OCI-LY3 (cell line): ENCODE measurements at regions not wholly inside any gene's neighbourhood (a gene's known extent, or its start where the extent isn't known, plus 50 kb on each side); places are given as distances from the start of the nearest gene placed in this dataset.

Experiments
- H2AFZ ChIP-seq: fragments of 200-600, 300-600 bp; shearing (Covaris generic); 2 replicates; pipeline ENCODE4 v1.6.0; 2014; ENCODE audit warnings: antibody characterized with exemption, low read depth, low read length
- H3K27ac ChIP-seq: fragments of 200-600, 300-600 bp; sonication (generic); 2 replicates; pipeline ENCODE4 v1.5.1; 2014; ENCODE audit warnings: mild to moderate bottlenecking, low read length, moderate library complexity, mixed read lengths
- H3K27me3 ChIP-seq: fragments of 200-600, 300-600 bp; sonication (generic); 2 replicates; pipeline ENCODE4 v1.6.1; 2014; ENCODE audit warnings: low read depth, low read length, mixed read lengths
- H3K36me3 ChIP-seq: fragments of 200-600, 300-600 bp; sonication (generic); replicated peaks from 2 replicates; pipeline ENCODE3; 2014; ENCODE audit warnings: low read depth, low read length, mixed read lengths
- H3K4me1 ChIP-seq: fragments of 300-600, 200-600 bp; sonication (generic); 2 replicates; pipeline ENCODE4 v1.6.1; 2014; ENCODE audit warnings: low read length, mixed read lengths
- H3K4me2 ChIP-seq: fragments of 200-600, 300-600 bp; sonication (generic); 2 replicates; pipeline ENCODE4 v1.6.1; 2014; ENCODE audit warnings: low read length, mixed read lengths
- H3K4me3 ChIP-seq: fragments of 300-600, 200-600 bp; sonication (generic); 2 replicates; pipeline ENCODE4 v1.5.1; 2014; ENCODE audit warnings: antibody characterized with exemption, mild to moderate bottlenecking, low read length, moderate library complexity
- H3K79me2 ChIP-seq: fragments of 300-600, 200-600 bp; shearing (Covaris generic); 2 replicates; pipeline ENCODE4 v1.6.1; 2014; ENCODE audit warnings: mild to moderate bottlenecking, low read length, mixed read lengths
- H3K9ac ChIP-seq: fragments of 300-600, 200-600 bp; shearing (Covaris generic); 2 replicates; pipeline ENCODE4 v1.6.0; 2014; ENCODE audit warnings: mild to moderate bottlenecking, low read length, moderate library complexity
- H3K9me3 ChIP-seq: fragments of 200-600, 300-600 bp; shearing (Covaris generic); 2 replicates; pipeline ENCODE4 v1.6.1; 2014; ENCODE audit warnings: low read length, mixed read lengths; ENCODE audit not compliant: insufficient read depth
- H4K20me1 ChIP-seq: fragments of 200-600, 300-600 bp; sonication (generic); 2 replicates; pipeline ENCODE4 v1.6.1; 2016; ENCODE audit warnings: low read length, mixed read lengths; ENCODE audit not compliant: insufficient read depth
- CTCF ChIP-seq: fragments of 200-600, 300-600 bp; sonication (generic); IDR thresholded peaks from 2 replicates; pipeline ENCODE4 v1.5.1; 2014; ENCODE audit warnings: antibody characterized with exemption, low read length, low read depth
- EZH2phosphoT487 ChIP-seq: fragments of 200-600 bp; shearing (Covaris generic); IDR thresholded peaks from 2 replicates; pipeline ENCODE4 v1.6.1; 2018; ENCODE audit warnings: antibody characterized with exemption, mixed run types, low read depth

GRCh38 chr14:82779301-82779700 lies 1245.6 kb upstream of the SEL1L start:
- Histone ChIP-seq H3K27ac (no peak overlapping the region), H3K4me1 (no peaks in the 10 kb centered on the region), H3K4me3 (no peak overlapping the region), H4K20me1 (no peaks in the 10 kb centered on the region), H2AFZ (no peak overlapping the region), H3K9ac (no peak overlapping the region), H3K36me3 (no peaks in the 10 kb centered on the region), H3K79me2 (no peaks in the 10 kb centered on the region), H3K27me3 (no peaks in the 10 kb centered on the region), H3K4me2 (no peak overlapping the region), H3K9me3 (no peaks in the 10 kb centered on the region)
- no peak for TF ChIP-seq EZH2phosphoT487
- TF ChIP-seq CTCF = no peak

- no peaks in the 10 kb centered on the region for H3K9me3 ChIP-seq
- no peak overlapping the region for H3K9ac ChIP-seq
- no peaks in the 10 kb centered on the region for H3K27me3 ChIP-seq
- H4K20me1 ChIP-seq = no peaks in the 10 kb centered on the region
- no peaks in the 10 kb centered on the region for H3K79me2 ChIP-seq
- H3K4me1 ChIP-seq = no peaks in the 10 kb centered on the region
- H3K36me3 ChIP-seq = no peaks in the 10 kb centered on the region
- no peak overlapping the region for H2AFZ ChIP-seq
- TF ChIP-seq EZH2phosphoT487 (no peak), CTCF (no peak)
- no peak overlapping the region for H3K4me3 ChIP-seq
- no peak overlapping the region for H3K27ac ChIP-seq
- H3K4me2 ChIP-seq = no peak overlapping the region
These were observed 1252.3 kb upstream of the SEL1L start for GRCh38 chr14:82785756-82786482.

GRCh38 chr14:82786483-82786880 lies 1252.8 kb upstream of the SEL1L start:
- Histone ChIP-seq H4K20me1 (no peaks in the 10 kb centered on the region), H3K79me2 (no peaks in the 10 kb centered on the region), H3K9me3 (no peaks in the 10 kb centered on the region), H3K36me3 (no peaks in the 10 kb centered on the region), H2AFZ (no peak overlapping the region), H3K27me3 (no peaks in the 10 kb centered on the region), H3K4me2 (no peak overlapping the region), H3K9ac (no peak overlapping the region), H3K4me1 (no peaks in the 10 kb centered on the region), H3K4me3 (no peak overlapping the region), H3K27ac (no peak overlapping the region)
- TF ChIP-seq CTCF (no peak), EZH2phosphoT487 (no peak)

GRCh38 chr14:82796086-82796485 lies 1262.4 kb upstream of the SEL1L start:
- H3K4me1 ChIP-seq = no peaks in the 10 kb centered on the region
- no peak overlapping the region for H2AFZ ChIP-seq
- no peaks in the 10 kb centered on the region for H3K27me3 ChIP-seq
- no peaks in the 10 kb centered on the region for H4K20me1 ChIP-seq
- no peaks in the 10 kb centered on the region for H3K9me3 ChIP-seq
- H3K4me2 ChIP-seq = no peak overlapping the region
- TF ChIP-seq EZH2phosphoT487 = no peak
- TF ChIP-seq CTCF = no peak
- H3K27ac ChIP-seq = no peak overlapping the region
- H3K36me3 ChIP-seq = no peaks in the 10 kb centered on the region
- no peak overlapping the region for H3K9ac ChIP-seq
- H3K4me3 ChIP-seq = no peak overlapping the region
- H3K79me2 ChIP-seq = no peaks in the 10 kb centered on the region
